PC-9 (cell line): ENCODE measurements at regions not wholly inside any gene's neighbourhood (a gene's known extent, or its start where the extent isn't known, plus 50 kb on each side); places are given as distances from the start of the nearest gene placed in this dataset.

ENCODE experiments used
- EZH2 ChIP-seq: fragments of 200-600 bp; sonication (generic); IDR thresholded peaks from 2 replicates; pipeline ENCODE4 v1.8.0; 2017; ENCODE audit warnings: antibody characterized with exemption, low read depth
- TF ChIP-seq, protein P1 (sequence below): fragments of 200-600 bp; sonication (generic); conservative IDR thresholded peaks from 2 replicates; pipeline ENCODE4 v1.6.1; 2017; ENCODE audit warnings: mixed run types, antibody characterized with exemption, mild to moderate bottlenecking, moderate library complexity

DNA sequence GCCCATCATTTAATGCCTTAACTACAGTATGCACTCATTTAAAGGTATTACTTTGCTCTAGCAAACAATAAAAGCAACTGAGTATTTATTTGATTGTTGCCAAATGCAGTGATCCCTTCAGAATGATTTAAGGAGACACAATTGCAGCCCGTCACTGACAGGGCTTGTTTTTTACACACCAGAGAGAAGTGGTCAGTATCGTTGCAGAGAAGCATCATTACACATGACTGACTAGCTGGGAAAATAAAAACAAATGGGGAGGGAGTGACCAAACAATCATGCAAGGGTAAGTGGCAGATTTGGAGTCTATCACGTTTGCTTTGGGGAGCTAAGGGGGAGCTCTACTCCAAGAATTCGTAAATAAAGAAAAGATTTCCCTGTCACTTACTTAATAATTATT lies 1685.3 kb upstream of the TENM3 start:
- TF ChIP-seq, protein P1, sequence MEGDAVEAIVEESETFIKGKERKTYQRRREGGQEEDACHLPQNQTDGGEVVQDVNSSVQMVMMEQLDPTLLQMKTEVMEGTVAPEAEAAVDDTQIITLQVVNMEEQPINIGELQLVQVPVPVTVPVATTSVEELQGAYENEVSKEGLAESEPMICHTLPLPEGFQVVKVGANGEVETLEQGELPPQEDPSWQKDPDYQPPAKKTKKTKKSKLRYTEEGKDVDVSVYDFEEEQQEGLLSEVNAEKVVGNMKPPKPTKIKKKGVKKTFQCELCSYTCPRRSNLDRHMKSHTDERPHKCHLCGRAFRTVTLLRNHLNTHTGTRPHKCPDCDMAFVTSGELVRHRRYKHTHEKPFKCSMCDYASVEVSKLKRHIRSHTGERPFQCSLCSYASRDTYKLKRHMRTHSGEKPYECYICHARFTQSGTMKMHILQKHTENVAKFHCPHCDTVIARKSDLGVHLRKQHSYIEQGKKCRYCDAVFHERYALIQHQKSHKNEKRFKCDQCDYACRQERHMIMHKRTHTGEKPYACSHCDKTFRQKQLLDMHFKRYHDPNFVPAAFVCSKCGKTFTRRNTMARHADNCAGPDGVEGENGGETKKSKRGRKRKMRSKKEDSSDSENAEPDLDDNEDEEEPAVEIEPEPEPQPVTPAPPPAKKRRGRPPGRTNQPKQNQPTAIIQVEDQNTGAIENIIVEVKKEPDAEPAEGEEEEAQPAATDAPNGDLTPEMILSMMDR: no peak
- no peak for TF ChIP-seq EZH2
